G401 (cell line): ENCODE measurements at regions not wholly inside any gene's neighbourhood (a gene's known extent, or its start where the extent isn't known, plus 50 kb on each side); places are given as distances from the start of the nearest gene placed in this dataset.

ENCODE experiments used
- DNase-seq: peaks from one replicate; pipeline ENCODE4 v3.0.0-alpha.2; 2015; ENCODE audit warnings: low spot score
- in situ Hi-C: cut with HindIII; loops from 2 replicates; pipeline ENCODE4 v1.10.0; 2016; ENCODE audit warnings: low sequenced_read_pairs, mixed read lengths

GRCh38 chr2:129080715-129081476 is 762.2 kb upstream of the HS6ST1 start:
- no peak for DNase-seq
- in situ Hi-C loops, result no loop called here

- in situ Hi-C loops, result no loop called here
- no peak for DNase-seq
Measured at GRCh38 chr2:129085386-129085785, 766.7 kb upstream of the HS6ST1 start.

- in situ Hi-C loops, result no loop called here
- DNase-seq, result peak; percentile 12
Measured at GRCh38 chr2:129087133-129087813, 768.6 kb upstream of the HS6ST1 start.

GRCh38 chr2:129091620-129092019 is 773.0 kb upstream of the HS6ST1 start:
- no peak for DNase-seq
- in situ Hi-C loops, result no loop called here

DNA sequence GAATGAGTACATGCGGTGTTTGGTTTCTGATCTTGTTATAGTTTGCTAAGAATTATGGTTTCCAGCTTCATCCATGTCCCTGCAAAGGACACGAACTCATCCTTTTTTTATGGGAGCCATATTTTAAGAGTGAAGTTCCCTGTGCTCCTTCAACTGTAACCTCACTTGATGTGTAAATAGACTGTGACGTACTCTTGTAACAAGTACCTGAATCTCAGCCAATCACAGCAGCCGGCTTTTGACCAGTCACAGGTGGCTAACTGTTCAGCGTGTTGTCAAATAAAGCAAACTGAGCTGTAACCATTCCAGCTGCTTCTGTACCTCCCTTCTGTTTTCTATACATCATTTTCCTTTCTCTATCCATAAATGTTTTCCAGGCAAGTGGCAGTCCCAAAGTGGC is 774.3 kb upstream of the HS6ST1 start:
- in situ Hi-C loops, result no loop called here

DNA sequence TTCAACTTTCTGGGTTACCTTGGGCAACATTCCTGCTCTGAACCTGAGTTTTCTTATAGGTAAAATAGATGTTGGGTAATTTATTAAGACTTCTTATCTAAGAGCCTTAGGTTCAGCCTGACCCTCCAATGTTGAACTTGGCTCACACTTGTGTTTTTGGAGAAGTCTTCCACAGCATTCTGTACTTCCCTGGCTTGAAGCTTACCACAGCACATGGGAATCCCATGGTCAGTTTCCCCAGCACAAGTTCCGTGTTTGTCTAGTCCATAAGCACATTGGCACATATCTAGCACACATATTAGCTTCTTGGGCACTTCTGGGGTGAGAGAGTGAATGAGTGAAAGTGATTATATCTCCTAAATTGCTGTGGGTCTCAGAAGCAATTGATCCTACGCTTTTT is 782.5 kb upstream of the HS6ST1 start:
- in situ Hi-C loops, result no loop called here
- no peak for DNase-seq

More for the DNA sequence above, 774.3 kb upstream of the HS6ST1 start:
- DNase-seq, result no peak

- in situ Hi-C loops, result no loop called here
- DNase-seq, result no peak
Measured at GRCh38 chr2:129103936-129104878, 785.5 kb upstream of the HS6ST1 start.

GRCh38 chr2:129112181-129112580 is 793.5 kb upstream of the HS6ST1 start:
- DNase-seq, result no peak
- in situ Hi-C loops, result no loop called here

DNA sequence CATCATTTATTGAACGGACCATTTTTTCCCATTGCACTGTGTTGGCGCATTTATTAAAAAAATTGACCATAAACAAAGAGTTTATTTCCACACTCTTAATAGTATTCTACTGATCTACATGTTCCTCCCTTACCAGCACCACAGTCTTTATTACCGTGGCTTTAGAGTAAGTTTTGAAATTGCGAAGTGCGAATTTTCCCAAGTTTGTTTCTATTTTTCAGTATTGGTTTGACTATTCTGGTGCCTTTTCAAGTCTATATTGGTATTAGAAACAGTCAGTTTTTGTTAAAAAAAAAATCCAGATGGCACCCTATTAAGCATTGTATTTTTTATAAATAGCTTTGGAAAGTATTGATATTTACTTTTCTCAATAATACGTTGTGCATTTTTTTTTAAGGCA is 795.1 kb upstream of the HS6ST1 start:
- in situ Hi-C loops, result no loop called here
- DNase-seq, result no peak

GRCh38 chr2:129117434-129117833 is 798.8 kb upstream of the HS6ST1 start:
- in situ Hi-C loops, result no loop called here
- DNase-seq, result no peak

GRCh38 chr2:129118296-129118695 is 799.6 kb upstream of the HS6ST1 start:
- DNase-seq, result no peak
- in situ Hi-C loops, result no loop called here

DNA sequence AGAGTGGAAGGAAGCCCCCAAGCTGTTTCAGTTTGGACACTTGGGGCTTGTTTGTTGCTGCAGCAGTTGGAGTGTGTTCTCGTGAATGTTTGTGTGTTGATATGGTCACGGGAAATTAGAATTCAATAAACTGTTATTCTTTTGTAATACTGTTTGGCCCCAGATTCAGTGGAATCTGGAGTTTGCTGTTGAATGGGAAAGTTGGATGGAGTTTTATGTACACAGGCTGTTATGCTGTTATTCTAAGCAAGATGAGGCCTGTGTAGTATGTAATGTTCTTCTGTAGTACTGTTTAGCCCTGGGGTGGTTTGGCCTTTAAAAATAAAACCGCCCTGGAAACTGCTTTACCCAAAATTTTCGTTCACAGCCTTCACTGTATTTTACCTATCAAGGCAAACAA is 810.4 kb upstream of the HS6ST1 start:
- in situ Hi-C loops, result no loop called here
- DNase-seq, result no peak

DNA sequence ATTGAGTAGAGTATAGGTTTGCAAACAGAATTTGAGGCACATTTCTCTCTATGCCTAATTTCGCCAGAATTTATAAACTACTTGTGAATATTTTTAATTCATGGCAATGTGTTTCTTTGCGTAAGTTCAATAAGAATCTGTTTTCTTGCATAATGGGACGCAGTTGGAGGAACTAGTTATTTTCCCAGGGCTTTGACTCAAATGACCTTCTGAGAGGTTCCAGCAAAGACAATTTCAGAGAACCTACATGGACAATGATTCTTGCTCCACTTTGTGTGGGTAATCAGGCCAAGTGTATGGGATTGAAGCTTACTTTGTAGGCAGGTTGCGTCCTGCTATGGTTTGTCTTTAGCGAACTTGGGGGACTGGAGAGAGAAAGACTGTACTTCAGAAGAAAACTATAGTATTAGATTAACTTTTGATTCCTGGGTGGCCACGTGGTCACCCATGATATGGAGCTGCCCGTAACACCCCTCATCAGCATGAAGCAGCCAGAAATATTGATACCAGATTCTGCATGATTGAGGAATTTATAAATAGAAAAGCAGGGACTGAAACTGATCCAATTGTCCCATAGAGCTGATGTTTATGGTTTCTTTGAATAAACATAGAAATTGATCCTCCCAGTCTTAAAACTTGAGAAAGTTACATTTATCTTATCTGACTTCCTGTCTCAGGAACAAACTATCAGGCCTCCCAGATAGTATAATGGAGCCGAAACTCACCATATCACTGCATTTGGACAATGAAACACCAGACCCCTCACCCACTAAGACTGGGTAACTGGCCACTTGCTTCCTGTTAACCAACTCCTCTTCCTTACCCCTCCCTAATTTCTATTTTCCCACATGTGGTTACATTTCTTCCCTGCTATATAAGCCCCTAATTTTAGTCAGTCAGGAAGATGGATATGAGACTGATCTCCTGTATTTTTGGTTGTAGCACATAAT is 815.3 kb upstream of the HS6ST1 start:
- in situ Hi-C loops, result no loop called here
- DNase-seq, result no peak

DNA sequence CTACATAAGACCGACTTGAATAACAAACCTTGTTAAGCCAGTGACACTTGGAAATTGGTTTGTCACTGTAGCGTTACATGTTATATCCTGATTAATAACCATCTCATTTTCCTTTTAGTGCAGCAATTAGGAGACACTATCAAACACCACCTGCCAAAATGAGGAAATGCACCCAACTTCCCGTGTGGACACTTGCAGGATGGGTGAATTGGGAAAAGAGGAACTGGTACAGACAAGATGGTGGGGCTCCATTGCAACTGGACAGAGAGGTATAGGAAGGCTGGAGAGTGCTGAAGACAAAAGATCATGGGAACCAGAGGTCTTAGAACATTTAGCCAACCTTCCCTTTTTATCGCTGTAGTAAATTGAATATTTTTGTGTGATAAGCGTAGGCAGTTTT is 816.3 kb upstream of the HS6ST1 start:
- DNase-seq, result no peak
- in situ Hi-C loops, result no loop called here

DNA sequence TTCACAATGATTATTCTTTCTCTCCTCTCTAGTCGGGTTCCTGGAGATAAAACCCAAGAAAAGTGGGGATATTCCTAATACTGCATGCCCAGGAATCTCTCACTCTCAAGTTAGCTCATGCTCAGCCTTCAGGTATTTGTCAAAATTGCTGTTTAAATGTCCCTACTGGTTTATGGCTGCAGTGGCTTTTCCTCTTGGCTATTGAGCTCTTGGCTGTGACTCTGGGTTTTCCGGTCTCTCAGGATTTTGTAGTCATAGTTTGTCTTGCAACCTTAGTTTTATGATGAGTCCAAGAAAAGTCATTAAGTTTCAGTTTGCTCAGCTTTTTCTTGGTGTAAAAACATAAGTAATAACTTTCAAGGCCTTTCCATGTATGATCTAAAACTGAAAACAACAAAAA is 820.7 kb upstream of the HS6ST1 start:
- in situ Hi-C loops, result no loop called here
- no peak for DNase-seq

GRCh38 chr2:129142465-129142864 is 823.8 kb upstream of the HS6ST1 start:
- DNase-seq, result no peak

DNA sequence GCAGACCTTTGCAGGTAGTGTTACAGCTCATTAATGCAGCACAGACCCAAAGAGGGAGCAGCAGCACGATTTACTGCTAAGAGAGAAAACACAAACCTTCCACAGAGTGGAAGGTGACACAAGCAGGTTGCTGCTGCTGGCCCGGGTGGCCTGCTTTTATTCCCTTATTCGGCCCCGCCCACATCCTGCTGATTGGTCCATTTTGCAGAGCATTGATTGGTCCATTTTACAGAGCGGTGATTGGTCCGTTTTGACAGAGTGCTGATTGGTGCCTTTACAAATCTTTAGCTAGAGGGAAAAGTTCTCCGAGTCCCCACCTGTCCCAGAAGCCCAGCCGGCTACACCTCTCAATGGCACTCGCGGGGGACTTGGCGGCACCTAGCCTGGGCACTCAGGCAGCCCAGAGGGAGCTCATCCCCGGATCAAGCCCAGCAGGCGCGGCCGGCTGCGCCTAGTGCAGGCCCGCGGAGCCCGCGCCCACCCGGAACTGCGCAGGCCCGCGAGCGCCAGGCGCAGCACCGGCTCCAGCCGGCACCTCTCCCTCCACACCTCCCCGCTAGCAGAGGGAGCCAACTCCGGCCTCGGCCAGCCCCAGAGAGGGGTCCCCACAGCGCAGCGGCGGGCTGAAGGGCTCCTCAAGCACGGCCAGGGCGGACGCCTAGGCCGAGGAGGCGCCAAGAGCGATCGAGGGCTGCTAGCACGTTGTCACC is 825.6 kb upstream of the HS6ST1 start:
- in situ Hi-C loops, result no loop called here

More at GRCh38 chr2:129142465-129142864, 823.8 kb upstream of the HS6ST1 start:
- in situ Hi-C loops, result no loop called here

GRCh38 chr2:129152514-129152913 is 827.0 kb upstream of the RAB6C start:
- in situ Hi-C loops, result no loop called here
- DNase-seq, result no peak

More for the DNA sequence above, 825.6 kb upstream of the HS6ST1 start:
- no peak for DNase-seq
